Esophagus muscularis mucosa (tissue), 3 donors: ENCODE measurements at regions not wholly inside any gene's neighbourhood (a gene's known extent, or its start where the extent isn't known, plus 50 kb on each side); places are given as distances from the start of the nearest gene placed in this dataset.

Source experiments
- CTCF ChIP-seq, 3 experiments: fragments of 200-600 bp in 2 of 3; fragments of 450-650 bp in 1 of 3; sonication (generic) in 2 of 3; IDR thresholded peaks; one replicate each; pipeline ENCODE4 v1.5.1; 2017 to 2019; ENCODE audit warnings: antibody characterized with exemption in 3 of 3, mild to moderate bottlenecking in 2 of 3, moderate library complexity in 1 of 3
- EP300 ChIP-seq: sonication (generic); formaldehyde crosslinking; IDR thresholded peaks from one replicate; pipeline ENCODE4 v1.6.1; 2017; ENCODE audit warnings: antibody characterized with exemption

DNA sequence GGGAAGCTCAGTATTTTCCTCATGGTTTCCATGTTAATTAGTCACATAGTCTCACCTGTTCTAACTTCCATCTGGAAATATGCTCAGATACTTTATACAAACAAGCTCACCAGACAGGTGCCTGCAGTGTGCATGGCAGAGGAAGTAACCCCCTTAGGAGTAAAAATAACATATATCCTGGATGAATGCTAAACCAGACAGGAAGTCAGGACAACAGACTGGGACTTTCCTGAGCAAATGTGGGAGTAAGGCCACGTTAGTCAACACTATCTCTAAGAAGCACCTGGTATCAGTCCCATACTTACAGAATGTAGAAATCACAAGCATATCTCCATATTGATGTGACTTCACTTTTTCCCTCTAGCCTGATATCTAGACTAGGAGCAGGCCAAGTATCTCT, 128.4 kb downstream of the SEC61B start:
- TF ChIP-seq CTCF (IDR thresholded peaks at IDR 0.05) (no peak), EP300 (no peak)
